Endothelial cell (in vitro differentiated cells): ENCODE measurements at regions not wholly inside any gene's neighbourhood (a gene's known extent, or its start where the extent isn't known, plus 50 kb on each side); places are given as distances from the start of the nearest gene placed in this dataset.
"Not testable (repeated sequence)": the region's sequence is repeated elsewhere in the genome, so short reads cannot be mapped to it uniquely, and the experiment has no call there.

Experiments
- DNase-seq: peaks from one replicate; pipeline ENCODE4 v3.0.0; 2021; ENCODE audit warnings: low spot score
- H3K27ac Mint-ChIP-seq: one replicate; pipeline ENCODE4 v1.8.0; 2021; ENCODE audit warnings: mixed read lengths, inconsistent platforms; ENCODE audit not compliant: unreplicated experiment
- H3K27me3 Mint-ChIP-seq: one replicate; pipeline ENCODE4 v1.8.0; 2021; ENCODE audit warnings: mild to moderate bottlenecking, moderate library complexity, mixed read lengths, inconsistent platforms; ENCODE audit not compliant: unreplicated experiment
- H3K36me3 Mint-ChIP-seq: one replicate; pipeline ENCODE4 v1.8.0; 2021; ENCODE audit warnings: mild to moderate bottlenecking, low read depth, mixed read lengths, inconsistent platforms; ENCODE audit not compliant: unreplicated experiment
- H3K4me1 Mint-ChIP-seq: one replicate; pipeline ENCODE4 v1.8.0; 2021; ENCODE audit warnings: mild to moderate bottlenecking, mixed read lengths, inconsistent platforms; ENCODE audit not compliant: unreplicated experiment
- H3K4me3 Mint-ChIP-seq: one replicate; pipeline ENCODE4 v1.8.0; 2021; ENCODE audit warnings: mild to moderate bottlenecking, mixed read lengths, inconsistent platforms; ENCODE audit not compliant: unreplicated experiment
- H3K9me3 Mint-ChIP-seq: one replicate; pipeline ENCODE4 v1.8.0; 2021; ENCODE audit warnings: mixed read lengths, inconsistent platforms; ENCODE audit not compliant: unreplicated experiment
- CTCF ChIP-seq: fragments of 200-600 bp; sonication (generic); IDR thresholded peaks from one replicate; pipeline ENCODE4 v1.5.0; 2021; ENCODE audit warnings: antibody characterized with exemption; ENCODE audit not compliant: unreplicated experiment

GRCh38 chrX:63526863-63527262 lies 175.7 kb upstream of the SPIN4 start:
- H3K9me3 Mint-ChIP-seq = no peaks in the 10 kb centered on the region
- H3K4me1 Mint-ChIP-seq = no peaks in the 10 kb centered on the region
- H3K27me3 Mint-ChIP-seq = no peaks in the 10 kb centered on the region
- no peak overlapping the region for H3K27ac Mint-ChIP-seq
- H3K4me3 Mint-ChIP-seq = no peak overlapping the region
- no peak for TF ChIP-seq CTCF
- DNase-seq = no peak
- H3K36me3 Mint-ChIP-seq = no peaks in the 10 kb centered on the region

- no peaks in the 10 kb centered on the region for H3K36me3 Mint-ChIP-seq
- no peak for TF ChIP-seq CTCF
- no peak overlapping the region for H3K27ac Mint-ChIP-seq
- DNase-seq = no peak
- no peak overlapping the region for H3K4me3 Mint-ChIP-seq
- no peaks in the 10 kb centered on the region for H3K27me3 Mint-ChIP-seq
- no peaks in the 10 kb centered on the region for H3K4me1 Mint-ChIP-seq
- H3K9me3 Mint-ChIP-seq = no peaks in the 10 kb centered on the region
These were observed 174.4 kb upstream of the SPIN4 start for GRCh38 chrX:63525491-63525890.

- H3K27ac Mint-ChIP-seq, DNase-seq, H3K36me3 Mint-ChIP-seq, H3K4me1 Mint-ChIP-seq, H3K4me3 Mint-ChIP-seq, H3K9me3 Mint-ChIP-seq, H3K27me3 Mint-ChIP-seq: not testable (repeated sequence)
These were observed 168.2 kb upstream of the SPIN4 start for GRCh38 chrX:63519368-63519767.

GRCh38 chrX:63514569-63515080 lies 163.5 kb upstream of the SPIN4 start:
- Mint-ChIP-seq H3K4me3 (no peak overlapping the region), H3K9me3 (no peaks in the 10 kb centered on the region), H3K27ac (no peak overlapping the region), H3K27me3 (peaks cover 1% of the 10 kb centered on the region), H3K36me3 (no peaks in the 10 kb centered on the region), H3K4me1 (no peaks in the 10 kb centered on the region)
- no peak for DNase-seq
- TF ChIP-seq CTCF = no peak

GRCh38 chrX:63513825-63514568 lies 162.9 kb upstream of the SPIN4 start:
- no peak for TF ChIP-seq CTCF
- no peak for DNase-seq
- no peak overlapping the region for H3K4me3 Mint-ChIP-seq
- no peaks in the 10 kb centered on the region for H3K4me1 Mint-ChIP-seq
- no peaks in the 10 kb centered on the region for H3K9me3 Mint-ChIP-seq
- H3K27ac Mint-ChIP-seq = no peak overlapping the region
- H3K36me3 Mint-ChIP-seq = no peaks in the 10 kb centered on the region
- peaks cover 3% of the 10 kb centered on the region for H3K27me3 Mint-ChIP-seq
